ENCODE measurements at regions not wholly inside any gene's neighbourhood (a gene's known extent, or its start where the extent isn't known, plus 50 kb on each side); places are given as distances from the start of the nearest gene placed in this dataset.
"Not testable (repeated sequence)": the region's sequence is repeated elsewhere in the genome, so short reads cannot be mapped to it uniquely, and the experiment has no call there.

DNA sequence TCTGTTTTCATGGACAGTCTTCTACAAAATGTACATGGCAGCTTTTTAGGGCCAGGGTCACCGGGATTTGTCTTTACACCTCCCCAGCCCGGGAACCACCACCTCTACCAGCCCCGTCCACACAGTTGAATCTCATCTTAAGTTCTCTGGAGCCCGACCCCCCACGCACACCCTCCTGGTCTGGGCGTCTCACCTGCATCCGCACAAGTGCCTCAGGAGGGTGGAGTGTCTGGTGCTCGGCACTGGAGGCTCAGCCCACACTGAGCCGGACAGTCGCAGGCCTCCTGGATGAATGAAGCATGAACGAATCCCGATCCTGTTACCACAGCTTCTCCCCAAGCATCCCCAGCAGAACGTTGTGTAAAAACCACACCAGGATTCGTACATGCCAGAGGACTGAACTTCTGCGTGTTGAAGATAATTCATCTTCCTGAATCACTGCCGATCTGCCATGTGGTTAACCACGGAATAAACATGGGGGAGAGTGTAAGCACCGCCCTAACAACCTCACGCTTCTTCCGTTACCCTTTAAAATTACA is 162.0 kb downstream of the RTP5 start:
- no peak for DNase-seq

DNA sequence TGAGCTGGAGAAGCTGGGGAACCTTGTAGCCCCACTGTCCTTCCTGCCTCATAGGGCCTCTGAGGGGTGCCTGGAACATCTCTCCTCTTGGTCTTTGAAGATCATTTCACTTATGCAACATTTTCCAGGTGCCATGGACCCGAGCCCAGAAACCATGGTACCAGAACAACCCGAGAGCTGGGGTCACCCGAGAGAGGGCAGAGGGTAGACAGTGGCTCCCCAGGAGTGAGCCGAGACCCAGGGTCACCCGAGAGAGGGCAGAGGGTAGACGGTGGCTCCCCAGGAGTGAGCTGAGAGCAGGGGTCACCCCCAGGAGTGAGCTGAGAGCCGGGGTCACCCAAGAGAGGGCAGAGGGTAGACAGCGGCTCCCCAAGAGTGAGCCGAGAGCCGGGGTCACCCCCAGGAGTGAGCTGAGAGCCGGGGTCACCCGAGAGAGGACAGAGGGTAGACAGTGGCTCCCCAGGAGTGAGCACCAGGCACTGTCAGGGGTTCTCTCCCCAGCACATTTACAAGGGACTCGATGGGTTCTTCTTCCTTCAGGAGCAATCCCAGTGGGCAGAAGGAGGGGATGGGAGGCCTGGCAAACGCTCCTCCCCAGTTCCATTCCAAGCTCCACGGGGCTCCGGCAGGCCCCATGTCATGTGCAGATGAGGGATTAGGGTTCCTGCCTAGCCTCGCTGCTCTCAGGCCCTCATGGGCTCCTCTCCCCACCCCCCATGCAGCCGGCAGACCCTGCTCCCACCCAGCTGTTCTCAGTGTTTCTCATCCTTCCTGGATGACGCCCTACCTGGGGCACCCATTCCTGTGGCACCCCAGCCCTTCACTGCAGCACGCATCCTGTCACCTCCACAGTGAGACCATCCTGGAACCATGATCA is 163.5 kb downstream of the RTP5 start:
- no peak for DNase-seq

DNA sequence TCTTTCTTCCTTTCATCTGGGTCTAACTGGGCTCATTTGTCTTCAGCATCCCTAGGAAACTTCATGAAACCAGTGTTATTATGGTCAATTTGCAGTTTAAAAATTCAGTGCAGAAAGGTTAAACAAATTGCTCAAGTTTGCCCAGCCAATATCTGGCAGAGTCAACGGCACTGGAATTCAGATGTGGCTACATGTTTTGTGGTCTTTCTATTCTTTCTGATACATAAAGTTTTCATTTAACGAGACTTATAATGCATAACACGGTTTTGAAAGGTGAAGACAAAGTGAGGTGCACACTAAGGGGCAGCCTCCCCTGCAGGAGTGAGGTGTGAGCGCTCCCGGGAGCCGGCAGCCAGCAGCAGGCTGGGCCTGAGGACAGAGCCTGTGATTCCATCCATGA is 164.6 kb downstream of the RTP5 start:
- no peak for DNase-seq

DNA sequence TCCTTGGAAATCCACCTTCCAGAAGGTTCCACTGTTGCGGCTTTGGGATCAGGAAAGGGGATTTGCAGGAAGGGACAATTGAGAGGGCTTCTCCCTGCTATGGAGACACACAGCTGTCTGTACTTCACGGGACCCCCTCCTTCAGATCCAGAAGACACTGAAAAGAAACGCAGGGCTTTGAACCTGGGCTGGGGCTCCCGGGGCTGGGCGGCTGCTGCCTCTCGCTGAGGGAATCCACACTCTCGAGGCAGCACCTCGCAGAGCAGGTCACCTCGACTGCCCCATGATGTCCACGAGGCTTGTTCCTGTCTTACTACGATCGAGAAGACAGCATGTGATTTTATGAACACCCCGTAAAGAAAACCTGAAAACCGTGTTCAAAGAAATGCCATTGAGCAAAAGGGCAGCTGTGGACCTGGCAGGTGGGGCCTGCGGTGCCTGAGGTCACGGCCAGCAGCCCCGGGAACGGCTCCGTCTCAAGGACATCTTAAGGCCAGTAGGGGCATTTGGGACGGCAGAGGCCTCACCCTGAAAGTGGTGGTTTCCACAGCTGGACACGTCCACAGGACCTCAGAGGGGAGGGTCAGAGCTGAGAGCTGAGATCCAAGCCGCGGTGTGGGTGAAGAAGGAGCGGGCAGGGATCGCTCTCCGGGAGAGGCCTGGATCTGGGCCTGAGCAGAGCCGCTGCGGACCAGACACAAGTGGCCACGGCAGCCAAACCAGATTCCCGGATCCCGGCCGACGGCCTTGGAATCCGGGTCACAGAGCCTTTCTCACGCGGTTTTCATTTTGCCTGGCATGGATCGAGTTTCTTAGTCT is 165.7 kb downstream of the RTP5 start:
- DNase-seq = no peak

DNA sequence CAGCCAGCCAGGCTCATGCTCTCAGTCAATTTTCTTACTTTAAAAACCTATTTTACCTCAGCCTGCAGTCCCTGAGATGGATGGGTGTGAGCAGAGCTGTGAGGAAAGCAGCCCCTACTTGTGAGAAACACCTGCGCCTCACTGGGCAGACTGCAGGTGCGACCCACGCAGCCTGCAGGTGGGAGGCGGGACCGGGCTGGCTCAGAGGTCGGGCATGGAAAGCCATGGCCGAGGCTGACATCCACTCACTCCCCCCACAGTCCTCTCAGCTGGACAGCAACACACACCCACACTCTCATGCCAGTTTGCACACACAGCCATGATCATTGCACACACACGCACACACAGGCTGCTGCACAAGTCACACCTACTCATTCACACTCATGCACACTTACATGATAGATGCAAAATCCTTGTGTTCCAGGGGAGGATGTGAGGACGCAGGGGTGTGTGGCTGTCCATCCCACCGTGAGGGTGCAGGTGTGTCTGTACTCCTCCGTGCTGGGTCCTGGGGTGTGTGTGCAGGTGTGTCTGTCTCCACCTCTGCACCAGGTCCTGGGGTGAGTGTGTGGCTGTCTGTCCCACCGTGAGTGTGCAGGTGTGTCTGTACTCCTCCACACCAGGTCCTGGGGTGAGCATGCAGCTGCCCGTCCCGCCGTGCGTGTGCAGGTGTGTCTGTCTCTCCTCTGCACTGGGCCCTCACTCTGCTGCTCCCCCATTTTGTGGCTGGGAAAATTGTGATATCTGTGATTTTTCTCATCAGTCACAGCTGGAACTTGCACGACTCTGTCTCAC is 166.5 kb downstream of the RTP5 start:
- no peak for DNase-seq

- no peak for DNase-seq
These were observed 167.1 kb downstream of the RTP5 start for GRCh38 chr2:242036653-242036950.

DNA sequence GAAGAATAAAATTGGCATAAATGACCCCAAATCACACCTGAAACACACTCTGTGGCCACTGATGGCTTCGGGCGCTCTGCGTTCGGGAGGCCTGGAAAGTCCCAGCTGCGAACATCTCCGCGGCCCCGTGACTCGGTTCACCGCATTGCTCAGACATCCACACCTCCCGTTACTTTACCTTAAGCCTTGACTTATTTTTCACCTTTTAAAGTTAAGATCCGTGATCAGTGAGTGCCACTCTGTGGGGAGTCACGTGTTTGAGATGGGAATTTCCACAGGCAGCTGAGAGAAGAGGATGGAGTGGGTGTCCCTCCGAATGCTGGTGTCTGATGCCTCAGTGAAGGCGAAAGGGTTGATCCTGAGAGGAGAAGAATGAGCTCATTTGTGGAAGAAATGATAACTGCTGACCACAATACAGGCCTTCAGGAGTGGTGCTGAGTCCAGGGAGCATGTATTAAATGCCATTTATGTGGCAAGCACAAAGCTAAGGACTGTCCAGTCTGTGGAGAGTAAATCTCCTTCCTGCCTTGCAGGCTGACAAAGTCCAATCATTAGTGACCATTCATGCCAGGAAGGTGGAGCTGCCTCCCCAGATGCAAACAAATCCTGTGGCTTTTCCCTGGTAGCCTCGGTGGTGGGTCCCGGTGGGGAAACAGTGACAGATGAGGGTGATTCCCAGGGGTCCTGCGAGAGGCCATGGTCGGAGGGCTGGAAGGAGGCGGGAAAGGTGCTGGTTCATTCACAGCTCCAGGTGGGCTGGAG is 168.8 kb downstream of the RTP5 start:
- DNase-seq = no peak

- DNase-seq = no peak
These were observed 169.4 kb downstream of the RTP5 start for GRCh38 chr2:242038928-242039341.

DNA sequence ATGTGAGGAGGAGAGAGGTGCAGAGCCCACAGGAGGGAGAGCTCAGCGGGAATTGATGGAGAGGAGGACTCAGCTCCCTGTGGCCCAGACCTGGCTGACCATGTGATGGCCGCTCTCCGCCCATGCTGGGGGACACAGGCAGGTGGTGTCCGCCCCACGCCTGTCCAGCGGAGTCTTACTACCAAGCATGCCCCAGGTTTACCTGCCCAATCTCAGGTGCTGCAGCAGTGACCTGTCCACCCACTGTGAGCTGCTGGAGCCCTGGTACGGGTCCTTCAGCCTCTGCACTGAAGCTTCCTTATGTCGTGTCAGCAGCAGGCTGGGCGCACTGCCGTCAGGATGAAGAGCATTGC is 170.8 kb downstream of the RTP5 start:
- no peak for DNase-seq

DNA sequence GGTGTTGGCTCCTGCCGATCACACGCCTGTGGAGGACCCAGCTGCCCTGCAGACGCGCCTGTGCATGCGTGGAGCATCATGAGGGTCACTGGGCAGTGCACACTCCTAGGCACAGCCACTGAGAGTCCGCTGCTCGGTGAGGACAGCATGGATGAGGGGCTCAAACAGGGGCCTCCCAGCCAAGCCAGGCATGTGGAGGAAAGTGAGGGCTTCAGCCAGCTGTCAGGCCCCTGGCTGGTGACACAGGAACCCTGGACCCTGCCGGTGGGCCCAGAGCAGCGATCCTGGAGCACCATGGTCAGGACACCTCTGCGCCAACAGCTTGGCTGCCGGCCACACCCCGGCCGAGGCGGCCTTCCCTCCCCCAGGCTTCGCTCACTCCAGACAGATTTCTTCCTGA is 171.2 kb downstream of the RTP5 start:
- no peak for DNase-seq

GRCh38 chr2:242041816-242042215 is 172.3 kb downstream of the RTP5 start:
- DNase-seq = no peak

DNA sequence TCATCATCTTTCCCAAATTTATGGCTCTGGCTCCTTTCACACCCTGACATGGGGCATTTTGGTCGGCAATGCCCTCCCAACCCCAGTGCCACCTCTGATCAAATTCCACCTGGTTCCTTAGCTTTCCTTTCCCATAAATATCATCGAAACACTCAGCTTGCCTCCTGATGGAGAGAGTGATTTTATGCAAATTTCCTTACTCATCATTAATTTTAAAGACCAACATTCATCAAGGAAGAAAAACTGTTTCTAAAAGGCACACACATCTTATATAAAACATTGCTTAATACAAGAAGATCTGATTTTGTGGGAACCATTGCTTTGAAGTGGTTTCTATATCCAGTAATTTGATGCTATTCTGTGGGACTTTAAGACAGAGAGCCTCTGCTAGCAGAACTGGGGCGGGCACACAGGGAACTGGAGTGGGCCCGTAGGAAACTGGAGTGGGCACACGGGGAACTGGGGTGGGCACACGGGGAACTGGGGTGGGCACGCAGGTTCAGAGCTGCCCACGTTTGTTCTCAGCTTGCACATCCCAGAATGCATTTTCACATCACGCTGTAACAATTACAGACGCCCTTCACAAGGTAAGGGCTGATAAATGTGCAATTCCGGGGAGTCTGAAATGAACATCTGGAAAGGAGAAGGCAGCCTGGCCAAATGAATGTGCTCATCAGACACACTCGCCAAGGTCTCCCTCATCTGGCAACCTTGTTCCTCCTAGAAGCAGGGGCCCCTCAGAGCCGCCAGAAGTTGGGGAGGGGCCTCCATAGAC is 174.2 kb downstream of the RTP5 start:
- no peak for DNase-seq

DNA sequence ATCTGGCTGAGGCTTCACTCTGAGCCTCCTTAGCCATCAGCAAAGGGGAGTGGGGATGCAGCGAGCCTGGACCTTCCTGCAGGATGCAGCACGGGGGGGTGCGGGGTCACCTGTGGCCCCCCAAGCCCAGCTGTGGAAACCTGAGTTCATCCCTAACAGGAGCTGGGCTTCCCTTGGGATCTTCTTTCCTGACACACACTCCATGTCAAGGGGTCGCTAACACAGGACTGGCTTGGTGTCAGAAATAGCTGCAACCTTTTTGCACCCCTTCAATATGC is 174.7 kb downstream of the RTP5 start:
- DNase-seq = no peak

- not testable (repeated sequence) for DNase-seq
These were observed 176.1 kb downstream of the RTP5 start for GRCh38 chr2:242045596-242046144.

- DNase-seq = no peak
These were observed 176.8 kb downstream of the RTP5 start for GRCh38 chr2:242046206-242046826.

DNA sequence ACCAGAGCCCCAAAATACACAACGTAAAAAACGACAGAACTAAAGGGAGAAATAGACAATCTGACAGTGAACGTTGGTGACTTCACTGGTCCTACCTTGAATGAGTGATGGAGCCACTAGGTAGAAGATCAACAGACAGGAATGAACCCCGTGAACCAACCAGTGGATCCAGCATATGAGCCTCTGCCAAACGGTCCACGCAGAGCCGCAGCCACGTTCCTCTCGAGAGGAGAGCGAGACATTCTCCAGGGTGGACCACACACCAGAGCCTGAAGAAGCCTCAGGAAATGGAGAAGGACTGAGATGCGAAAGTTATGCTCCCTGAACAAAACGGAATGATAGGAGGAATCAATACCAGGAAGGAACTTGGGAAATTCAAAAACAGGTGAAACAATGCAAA is 178.4 kb downstream of the RTP5 start:
- no peak for DNase-seq

DNA sequence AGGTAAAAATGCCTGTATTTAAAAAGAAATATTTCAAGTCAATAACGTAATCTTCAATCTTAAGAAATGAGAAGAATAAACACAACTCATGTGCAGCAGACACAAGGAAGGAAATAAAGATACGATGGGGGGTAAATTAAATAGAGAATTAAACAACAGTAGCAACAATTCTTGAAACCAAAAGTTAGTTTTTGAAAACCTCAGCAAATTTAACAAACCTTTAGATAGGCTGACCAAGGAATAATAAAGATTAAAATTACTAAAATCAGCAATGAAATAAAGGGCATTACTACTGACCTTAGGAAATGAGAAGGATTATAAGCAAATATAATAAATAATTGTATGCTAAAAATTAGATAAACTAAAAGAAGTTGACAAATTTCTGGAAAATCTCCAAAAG is 178.9 kb downstream of the RTP5 start:
- DNase-seq = no peak

DNA sequence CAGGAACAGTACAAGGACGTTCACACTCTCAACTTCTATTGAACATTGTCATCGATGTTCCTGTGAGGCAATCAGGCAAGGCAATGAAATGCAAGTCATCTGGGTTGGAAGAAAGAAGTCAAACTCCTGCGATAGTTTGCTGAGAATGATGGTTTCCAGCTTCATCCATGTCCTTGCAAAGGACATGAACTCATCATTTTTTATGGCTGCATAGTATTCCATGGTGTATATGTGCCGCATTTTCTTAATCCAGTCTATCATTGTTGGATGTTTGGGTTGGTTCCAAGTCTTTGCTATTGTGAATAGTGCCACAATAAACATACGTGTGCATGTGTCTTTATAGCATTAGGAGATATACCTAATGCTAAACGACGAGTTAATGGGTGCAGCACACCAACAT is 180.0 kb downstream of the RTP5 start:
- not testable (repeated sequence) for DNase-seq

DNA sequence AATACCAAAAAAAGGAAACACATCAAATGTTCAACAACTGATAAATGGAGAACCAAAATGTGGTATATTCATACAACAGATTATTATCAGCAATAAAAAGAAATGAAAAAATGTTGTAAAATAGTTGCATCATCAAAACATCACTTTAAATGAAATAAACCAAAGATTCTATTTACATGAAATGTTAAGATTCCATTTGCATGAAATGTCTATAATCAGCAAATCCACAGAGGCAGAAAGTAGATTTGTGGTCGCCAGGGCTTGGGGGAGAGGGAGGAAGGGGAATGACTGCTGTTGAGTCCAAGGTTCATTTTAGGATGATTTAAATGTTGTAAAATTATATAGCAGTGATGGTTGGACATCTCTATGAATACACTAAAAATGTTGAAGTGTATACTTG is 181.9 kb downstream of the RTP5 start:
- DNase-seq = no peak

DNA sequence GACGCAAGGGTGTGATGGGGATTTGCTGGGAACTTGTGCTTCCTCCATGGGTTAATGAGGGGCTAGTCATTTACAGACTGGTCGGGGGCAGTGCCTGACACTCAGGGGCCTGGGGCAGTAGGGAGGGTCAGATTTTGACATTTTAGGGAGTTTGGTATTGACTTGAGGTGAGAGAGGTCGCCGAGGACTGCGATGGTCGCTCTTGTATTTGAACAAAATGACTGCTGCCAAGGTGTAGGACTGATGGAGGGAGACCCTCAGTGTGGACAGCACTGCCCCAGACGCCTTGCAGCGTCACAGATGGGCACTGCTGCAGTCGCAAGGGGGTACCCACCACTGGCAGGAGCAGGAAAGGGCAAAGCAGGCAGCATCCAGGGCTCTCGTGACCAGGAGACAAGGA is 182.9 kb downstream of the RTP5 start:
- DNase-seq = no peak

GRCh38 chr2:242053921-242054320 is 184.4 kb downstream of the RTP5 start:
- DNase-seq = no peak
